Urothelium cell line (cell line): ENCODE measurements at regions not wholly inside any gene's neighbourhood (a gene's known extent, or its start where the extent isn't known, plus 50 kb on each side); places are given as distances from the start of the nearest gene placed in this dataset.
"Not testable (repeated sequence)": the region's sequence is repeated elsewhere in the genome, so short reads cannot be mapped to it uniquely, and the experiment has no call there.

Experiments
- DNase-seq: peaks from one replicate; pipeline ENCODE4 v3.0.0; 2011; ENCODE audit warnings: low spot score, mixed read lengths
- FAIRE-seq: peaks from 2 replicates; lab custom pipeline; 2011; peaks lifted over from hg19 to GRCh38; lab: Jason Lieb, UNC

DNA sequence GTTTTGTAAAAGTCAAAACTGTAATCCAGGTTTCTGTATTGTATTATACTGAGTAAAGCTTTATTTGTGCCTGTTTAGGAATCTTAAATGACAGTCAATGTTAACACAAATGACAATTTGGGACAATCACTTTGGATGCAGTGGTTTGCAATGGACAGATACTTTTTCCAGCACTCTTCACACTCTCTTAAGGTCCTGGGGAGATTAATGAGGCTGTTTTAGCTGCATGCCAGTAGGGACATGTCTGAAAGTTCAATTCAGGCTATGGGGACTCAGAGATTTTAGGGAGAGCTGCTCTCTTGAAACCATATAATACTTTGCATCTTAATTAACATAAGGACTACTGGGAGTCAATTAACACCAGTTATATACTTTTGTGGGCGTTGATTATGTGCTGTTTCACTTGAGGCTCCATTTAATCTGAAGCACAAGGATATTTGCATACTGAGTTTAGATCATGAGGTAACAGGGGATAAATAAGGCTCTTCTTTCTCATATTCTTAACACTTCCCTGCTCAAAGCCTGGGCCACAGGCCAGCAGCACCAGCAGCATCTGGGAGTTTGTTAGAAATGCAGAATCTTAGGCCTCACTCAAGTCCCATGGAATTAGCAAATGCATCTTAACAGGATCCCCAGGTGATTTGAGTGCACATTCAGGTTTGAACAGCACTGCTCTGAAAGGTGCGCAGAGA is 972.8 kb downstream of the PLOD2 start:
- DNase-seq (no peak), FAIRE-seq (no peak)

DNA sequence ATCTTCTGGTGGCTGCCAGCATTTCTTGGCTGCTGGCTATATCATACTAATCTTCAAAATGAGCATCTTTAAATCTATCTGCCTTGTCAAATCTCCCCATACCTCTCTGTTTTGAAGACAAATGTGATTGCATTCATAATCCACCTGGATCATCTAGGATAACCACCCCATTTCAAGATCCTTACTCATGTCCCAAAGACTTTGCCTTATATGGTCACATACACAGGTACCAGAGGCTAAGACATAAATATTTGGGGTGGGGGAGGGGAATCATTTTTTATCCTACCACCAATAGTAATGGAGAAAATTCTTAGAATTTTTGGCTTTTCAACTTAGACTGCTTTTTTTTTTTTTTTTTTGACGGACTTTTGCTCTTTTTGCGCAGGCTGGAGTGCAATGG is 970.8 kb downstream of the PLOD2 start:
- FAIRE-seq (no peak), DNase-seq (no peak)

DNA sequence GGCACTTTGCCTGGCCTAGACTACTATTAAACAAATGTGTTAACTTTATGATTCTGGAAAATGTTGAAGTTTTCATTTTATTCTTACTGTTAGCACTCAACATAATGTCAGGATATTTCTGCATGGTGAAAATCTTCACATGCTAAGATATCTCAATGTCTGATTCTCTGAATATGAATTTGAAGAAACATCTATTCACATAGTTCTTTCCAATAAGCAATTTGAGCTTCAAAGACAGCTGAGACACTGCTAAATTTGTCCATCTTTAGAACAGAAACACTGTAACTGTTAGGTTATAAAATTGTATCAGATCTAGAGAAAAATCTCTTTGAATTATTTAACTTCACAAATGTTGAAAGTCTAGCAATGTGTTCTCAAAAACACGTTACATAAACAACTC is 970.2 kb downstream of the PLOD2 start:
- DNase-seq = no peak
- no peak for FAIRE-seq

DNA sequence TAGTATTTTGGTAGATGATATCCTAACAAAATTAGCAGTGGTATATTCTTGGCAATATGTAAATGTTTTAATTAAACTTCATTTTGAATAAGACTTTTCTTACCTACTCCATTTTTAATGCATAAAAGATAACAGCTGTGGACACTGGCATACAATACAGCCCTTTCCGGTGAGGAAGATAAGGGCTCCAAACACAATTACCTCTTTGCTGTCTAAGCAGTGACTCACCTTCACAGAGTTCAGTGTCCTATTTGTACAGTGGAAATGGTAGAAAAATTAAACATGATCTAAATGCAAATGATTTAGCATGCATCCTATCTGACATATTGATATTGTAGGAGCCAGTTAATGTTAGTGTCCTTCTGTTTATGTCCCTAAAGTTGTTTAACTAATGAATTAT is 969.4 kb downstream of the PLOD2 start:
- no peak for DNase-seq
- no peak for FAIRE-seq

DNA sequence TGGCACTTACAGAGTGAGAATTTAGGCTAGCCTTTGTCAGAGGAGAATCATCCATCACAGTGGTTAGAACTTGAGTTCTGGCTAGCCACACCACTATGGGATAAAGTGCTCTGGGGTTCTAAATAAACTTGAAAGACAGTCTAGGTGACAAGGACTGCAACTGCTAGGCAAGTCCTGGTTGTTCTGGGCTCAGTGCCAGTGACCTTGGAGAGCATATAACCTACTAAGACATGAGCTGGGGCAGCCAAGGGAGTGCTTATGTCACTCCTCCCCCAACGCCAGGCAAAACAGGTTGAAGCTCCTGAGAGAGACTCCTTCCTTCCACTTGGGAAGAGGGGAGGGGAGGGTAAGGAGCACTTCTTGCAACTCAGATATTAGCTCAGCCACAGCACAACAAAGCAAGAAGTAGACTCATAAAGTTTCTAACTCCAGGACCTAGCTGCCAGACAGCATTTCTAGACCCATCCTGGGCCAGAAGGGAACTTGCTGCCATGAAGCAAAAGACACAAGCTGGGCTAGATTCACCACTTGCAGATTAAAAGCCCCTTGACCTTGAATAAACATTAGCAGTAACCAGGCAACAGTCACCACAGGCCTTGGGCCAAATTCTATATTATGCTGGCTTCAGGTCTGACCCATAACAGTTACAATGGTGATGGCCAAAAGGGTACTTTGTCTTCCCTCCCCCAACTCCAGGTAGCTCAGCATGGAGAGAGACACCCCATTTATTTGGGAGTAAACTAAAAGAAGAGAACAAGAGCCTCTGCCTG is 963.7 kb downstream of the PLOD2 start:
- no peak for DNase-seq
- FAIRE-seq = no peak

DNA sequence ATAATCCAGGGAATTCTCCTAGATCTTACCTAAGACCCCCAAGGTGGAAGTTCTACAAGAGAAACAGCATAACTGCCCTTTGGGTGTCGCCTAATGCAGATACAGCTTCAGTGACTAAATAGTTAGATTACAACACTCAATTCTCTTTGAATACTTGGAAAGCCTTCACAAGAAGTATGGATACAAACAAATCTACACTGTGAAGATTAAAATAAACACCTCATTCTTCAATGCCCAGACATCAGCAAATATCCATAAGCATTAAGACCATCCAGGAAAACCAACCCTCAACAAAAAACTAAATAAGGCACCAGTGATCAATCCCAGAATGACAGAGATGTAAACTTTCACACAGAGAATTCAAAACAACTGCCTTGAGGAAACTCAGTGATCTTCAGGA is 963.2 kb downstream of the PLOD2 start:
- FAIRE-seq (no peak), DNase-seq (no peak)

DNA sequence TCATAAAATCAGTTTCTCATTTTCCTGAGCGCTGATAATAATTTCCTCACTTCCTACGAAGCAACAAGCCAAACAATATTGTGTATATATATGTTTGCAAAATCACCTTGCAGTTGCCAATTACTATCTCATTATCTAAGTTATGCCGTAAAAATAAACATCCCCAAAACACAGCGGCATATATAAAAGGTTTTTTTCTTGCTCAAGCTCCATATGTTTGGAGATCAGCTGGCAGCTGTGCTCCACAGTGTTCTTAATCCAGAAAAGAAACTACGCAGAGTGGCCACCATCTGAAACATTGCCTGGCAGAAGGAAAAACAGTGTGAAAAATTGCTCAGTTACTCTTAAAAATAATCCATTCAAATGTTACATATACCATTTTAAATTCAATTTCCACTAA is 951.4 kb downstream of the PLOD2 start:
- DNase-seq (no peak), FAIRE-seq (no peak)

DNA sequence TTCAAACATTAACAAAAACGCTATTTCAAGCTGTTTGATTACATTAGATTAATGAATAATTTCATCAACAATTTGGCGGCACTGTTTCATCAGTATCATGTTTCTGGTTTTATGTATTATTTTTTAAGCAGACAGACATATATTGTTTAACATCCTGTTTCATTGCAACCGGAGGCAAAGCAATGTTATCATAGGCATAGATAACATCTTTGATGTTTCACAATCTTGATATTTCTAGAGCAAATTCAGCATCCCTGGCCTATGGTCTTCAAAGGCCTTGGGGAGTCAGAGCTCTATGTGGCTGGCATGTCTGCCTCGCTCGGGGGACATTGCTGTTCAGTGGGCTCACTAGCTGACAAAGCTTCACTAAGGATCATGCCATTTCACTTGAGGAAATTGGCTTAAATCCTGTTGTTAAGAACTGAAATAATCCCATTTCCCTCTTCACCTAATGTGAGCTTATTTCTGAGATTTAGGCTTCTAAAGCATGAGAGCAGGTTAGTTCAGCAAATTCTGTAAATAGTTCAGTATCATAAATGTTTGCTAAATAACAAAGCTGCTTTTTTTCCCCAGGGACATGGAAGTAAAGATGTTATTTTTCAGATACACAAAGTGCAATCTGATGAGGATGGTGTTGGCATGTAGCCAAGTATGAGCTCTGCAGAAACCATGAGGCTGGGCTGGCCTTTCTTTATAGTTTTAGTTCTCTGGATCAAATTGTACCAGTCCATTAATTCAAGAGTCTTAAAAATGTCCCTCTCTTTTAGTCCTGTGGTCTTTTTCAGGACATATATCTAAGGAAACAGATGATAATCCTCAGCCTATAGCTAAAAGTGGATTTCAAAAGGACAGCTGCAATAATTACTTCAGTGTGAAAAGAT is 941.4 kb downstream of the PLOD2 start:
- DNase-seq (no peak), FAIRE-seq (no peak)

DNA sequence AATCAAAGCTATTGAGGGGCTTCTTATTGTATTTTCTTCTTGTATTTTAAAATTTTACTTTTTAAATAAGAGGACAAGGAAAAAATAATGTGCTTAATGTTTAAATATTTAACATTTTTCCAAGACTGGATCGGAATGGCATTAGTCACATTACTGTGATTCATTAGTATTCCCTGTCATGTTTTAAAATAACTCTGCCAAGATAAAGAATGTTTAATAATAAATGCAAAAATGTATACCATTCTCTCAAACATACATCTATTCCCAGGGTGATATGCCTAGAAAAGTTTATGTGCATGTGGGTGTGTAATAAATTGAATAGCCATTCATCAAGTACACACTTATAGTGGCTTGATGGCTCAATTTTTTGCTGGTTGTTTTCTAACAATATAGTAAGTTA is 936.1 kb downstream of the PLOD2 start:
- FAIRE-seq = no peak
- no peak for DNase-seq

DNA sequence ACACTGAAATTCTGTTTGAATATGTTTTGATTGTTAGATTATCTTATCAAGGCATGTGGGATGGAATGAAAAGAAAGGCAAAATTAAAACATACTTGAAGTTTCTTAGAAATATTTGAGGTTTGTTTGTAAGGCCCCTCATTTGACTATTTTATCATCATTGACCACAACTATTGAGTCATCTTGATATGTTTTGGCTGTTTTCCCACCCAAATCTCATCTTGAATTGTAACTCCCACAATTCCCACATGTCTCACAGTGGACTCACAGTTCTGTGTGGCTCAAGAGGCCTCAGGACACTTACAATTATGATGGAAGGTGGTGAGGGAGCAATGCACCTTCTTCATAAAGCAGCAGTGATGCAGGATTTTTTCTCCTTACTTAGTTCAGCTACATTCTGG is 917.1 kb downstream of the PLOD2 start:
- no peak for DNase-seq

DNA sequence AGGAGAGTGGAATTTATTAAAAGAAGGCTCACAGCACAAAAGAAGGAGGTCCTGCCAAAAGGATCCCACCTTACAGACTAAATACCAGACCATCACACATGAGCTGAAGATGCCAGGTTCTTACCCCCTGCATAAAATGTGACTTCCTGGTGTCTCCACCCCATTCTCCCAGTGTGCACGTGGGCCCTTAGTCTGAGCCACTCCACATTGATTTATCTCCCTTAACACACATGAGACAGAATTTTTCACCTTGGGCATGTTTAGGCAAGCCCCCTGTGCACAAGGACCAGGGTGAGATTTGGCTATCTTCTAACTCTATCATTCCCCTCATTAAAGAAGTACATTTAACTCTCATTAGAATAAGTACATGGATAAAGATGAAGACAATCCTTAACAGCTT is 916.7 kb downstream of the PLOD2 start:
- no peak for DNase-seq
- FAIRE-seq = no peak

More for the DNA sequence above, 917.1 kb downstream of the PLOD2 start:
- FAIRE-seq = no peak

DNA sequence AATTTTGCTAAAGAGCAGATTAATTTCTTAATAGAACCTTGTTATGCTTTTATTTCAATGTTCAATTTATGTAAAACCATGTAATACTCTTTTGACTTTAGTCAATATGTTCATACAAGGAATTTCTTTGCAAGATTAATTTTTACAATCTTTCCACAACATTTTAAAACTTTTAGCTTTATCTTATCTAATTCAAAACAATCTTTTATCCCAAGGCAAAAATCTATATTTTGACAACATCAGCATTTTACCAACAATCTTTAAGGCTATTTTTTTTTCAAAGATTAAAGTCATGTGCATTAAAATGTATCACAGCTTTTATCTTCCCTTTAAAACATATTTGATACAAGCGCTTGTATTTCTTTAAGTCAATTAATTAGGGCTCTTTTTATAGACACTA is 914.7 kb downstream of the PLOD2 start:
- FAIRE-seq (no peak), DNase-seq (no peak)

DNA sequence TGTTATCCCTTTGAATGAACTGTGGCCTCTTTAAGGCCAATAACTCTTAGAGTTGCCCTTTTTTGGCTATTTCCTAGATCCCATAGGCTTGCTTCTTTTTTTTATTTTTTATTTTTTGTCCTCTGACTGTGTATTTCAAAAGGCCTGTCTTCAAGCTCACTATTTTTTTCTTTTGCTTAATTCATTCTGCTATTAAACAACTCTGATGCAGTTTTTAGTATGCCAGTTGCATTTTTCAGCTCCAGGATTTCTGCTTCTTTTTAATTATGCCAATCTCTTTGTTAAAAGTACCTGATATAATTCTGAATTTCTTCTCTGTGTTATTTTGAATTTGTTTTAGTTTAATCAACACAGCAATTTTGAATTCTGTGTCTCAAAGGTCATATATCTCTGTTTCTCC is 912.1 kb downstream of the PLOD2 start:
- no peak for DNase-seq
- FAIRE-seq = no peak

DNA sequence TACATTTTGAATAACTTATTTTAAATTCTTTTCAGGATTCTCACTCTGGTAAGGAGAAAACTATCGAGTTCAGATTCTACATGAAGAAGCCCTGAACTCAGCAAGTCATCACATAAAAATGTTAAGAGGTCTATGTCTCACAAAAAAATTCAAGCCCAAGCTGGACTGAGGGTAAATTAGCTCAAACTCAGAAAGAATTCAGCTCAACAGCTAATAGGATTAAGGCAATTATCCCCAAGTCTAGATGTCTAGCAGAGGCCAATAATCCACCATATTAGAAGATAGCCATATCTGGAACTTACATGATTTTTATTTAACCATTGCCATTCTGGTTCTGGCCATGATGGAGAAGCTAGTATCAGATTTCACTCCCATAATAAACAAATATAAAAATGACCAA is 909.7 kb downstream of the PLOD2 start:
- FAIRE-seq (no peak), DNase-seq (no peak)

DNA sequence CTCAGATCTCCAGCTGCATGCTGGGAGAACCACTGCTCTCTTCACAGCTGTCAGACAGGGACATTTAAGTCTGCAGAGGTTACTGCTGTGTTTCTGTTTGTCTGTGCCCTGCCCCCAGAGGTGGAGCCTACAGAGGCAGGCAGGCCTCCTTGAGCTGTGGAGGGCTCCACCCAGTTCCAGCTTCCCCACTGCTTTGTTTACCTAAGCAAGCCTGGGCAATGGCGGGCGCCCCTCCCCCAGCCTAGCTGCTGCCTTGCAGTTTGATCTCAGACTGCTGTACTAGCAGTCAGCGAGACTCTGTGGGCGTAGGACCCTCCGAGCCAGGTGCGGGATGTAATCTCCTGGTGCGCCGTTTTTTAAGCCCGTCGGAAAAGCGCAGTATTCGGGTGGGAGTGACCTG is 903.0 kb downstream of the PLOD2 start:
- not testable (repeated sequence) for DNase-seq, FAIRE-seq

DNA sequence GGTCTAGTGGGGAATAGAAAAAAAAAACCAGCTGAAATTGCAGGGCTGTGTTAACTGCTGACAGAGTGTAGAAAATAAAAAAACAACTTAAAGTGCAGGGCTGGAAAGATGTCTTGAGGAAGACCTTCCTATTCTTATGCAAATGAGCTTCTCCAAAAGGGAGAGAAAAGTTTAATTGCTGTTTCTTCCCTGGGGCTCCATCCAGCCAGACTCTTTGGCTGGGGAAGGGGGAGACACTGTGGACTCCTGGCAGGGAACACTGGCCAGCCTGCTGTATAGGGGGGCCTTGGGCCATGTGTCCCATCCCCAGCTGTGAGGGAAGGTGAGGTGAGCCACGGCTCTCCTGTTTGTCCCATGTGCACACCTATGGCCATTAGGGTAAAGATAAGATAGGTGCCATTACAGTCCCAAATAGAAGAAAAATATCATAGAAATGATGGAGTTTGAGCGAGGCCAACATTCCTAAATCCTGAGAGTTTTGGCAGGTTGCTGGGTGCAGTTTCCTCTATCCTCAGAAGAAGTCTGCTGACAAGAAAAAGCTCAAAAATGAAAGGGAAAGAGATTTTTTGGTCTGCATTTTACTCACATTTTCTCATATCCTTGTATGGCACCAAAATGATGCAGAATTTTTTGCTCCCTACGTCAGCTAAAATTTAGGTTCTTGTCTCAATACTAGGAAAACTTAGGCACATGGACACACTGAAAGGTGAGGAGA is 901.7 kb downstream of the PLOD2 start:
- no peak for FAIRE-seq
- DNase-seq = no peak

DNA sequence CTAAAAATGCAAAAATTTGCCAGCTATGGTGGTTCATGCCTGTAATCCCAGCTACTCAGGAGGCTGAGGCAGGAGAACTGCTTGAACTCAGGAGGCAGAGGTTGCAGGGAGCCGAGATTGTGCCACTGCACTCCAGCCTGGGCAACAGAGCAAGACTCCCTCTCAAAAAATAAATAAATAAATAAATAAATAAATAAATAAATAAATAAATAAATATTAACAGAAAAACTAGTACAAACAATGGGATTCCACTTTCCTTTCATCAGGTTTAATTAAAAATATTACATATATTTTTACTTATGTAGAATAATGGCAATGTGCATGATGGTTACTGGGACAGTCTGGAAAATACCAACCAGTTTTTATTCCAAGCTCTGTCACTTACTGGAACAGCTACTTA is 897.5 kb downstream of the PLOD2 start:
- DNase-seq, FAIRE-seq: not testable (repeated sequence)

DNA sequence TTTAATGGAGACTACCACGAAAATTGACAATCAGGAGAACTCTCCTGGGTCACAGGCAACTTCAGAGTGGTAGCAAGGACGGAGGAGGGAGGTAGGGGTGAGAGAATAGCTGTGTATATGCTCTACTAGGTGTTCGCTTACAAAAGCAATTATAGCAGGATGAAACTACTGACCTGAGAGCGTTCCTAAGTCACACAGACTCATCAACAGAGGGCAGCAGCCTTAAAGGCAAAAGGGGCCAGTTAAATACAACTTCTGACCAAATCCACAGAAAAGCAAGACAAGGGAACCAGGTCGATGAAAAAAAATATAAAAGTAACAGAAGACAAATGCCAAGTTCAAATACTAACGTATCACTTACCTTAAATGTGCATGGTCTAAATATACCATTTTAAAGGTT is 894.6 kb downstream of the PLOD2 start:
- FAIRE-seq = no peak
- no peak for DNase-seq

DNA sequence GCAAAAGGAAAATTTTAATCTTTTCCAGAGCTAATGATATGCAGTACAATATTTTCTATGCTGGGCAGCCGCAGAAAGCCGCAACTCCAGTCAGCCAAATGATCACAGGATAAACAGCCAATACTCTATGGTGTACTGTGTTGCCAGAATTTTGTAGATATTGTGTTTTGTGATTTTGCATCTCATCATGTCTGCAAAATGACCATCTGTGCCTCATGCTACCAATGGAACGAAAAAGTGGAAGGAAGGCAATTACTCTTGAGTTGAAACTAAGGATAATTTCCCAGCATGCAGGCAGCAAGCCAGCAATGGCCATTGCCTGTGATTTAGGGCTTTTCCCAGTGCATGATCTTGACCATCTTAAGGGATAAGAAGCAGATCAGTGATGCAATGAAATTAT is 891.9 kb downstream of the PLOD2 start:
- FAIRE-seq (no peak), DNase-seq (no peak)

DNA sequence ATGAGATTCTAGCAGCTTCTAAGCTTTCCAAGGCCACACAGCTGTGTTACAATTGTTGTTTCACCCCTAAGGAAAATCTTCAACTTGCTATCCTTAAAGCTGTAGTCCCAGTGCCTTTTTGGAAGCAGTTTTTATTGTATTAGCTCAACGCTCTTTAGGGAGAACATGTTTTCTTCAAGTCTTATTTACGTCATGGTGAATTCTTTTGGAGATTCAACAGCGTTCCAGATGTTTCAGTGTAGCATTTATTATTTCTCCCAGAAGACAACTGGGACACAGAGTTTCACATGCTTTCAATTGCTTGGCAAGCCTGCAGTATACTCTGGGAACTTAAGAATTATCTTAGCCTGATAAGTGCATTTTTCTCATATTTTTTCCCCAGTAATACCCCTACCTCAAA is 888.3 kb downstream of the PLOD2 start:
- FAIRE-seq = no peak
- DNase-seq = no peak

DNA sequence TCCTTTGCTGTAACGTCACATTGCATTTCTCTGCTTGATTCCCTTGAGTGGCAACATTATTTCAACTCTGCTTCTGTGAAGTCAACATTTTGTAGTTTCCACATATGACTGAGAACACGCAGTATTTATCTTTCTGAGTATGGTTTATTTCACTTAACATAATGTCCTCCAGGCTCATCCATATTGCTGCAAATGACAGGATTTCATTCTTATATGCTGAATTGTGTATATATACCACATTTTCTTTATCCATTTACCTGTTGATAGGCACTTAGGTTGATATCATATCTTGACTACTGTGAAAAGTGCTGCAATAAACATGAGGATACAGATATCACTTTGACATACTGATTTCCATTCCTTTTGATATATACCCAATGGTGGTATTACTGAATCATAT is 878.5 kb downstream of the PLOD2 start:
- FAIRE-seq (no peak), DNase-seq (no peak)
